GM18507 (cell line): ENCODE measurements at regions not wholly inside any gene's neighbourhood (a gene's known extent, or its start where the extent isn't known, plus 50 kb on each side); places are given as distances from the start of the nearest gene placed in this dataset.
"Not testable (repeated sequence)": the region's sequence is repeated elsewhere in the genome, so short reads cannot be mapped to it uniquely, and the experiment has no call there.

Experiments used
- DNase-seq: peaks from one replicate; pipeline ENCODE4 v3.0.0; 2011; ENCODE audit warnings: low read depth; ENCODE audit not compliant: insufficient read length; ENCODE audit errors: extremely low spot score
- FAIRE-seq: peaks from 2 replicates; lab custom pipeline; 2011; peaks lifted over from hg19 to GRCh38; lab: Jason Lieb, UNC

GRCh38 chr6:147935656-147936055 is 407.0 kb upstream of the SASH1 start:
- no peak for DNase-seq
- FAIRE-seq, result no peak

GRCh38 chr6:147936703-147937470 is 405.8 kb upstream of the SASH1 start:
- FAIRE-seq, result no peak
- no peak for DNase-seq

DNA sequence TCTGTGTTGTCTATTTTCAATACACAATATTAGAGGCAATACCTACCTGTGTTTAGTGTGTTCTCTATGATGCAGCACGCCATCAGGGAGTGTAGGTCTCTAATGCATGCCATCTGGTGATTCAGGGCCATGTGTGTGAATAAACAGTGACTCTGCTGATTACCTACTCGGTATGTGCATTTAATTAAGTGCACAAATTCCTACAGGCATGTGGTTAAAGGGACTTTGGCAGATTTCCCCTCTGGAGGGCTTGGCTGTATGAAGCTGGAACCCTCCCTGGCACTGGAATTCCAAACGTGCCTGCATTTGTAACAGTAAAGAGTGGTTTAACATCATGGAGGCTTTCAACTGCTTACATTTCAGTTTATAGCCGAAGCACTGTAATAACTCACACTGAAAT is 401.5 kb upstream of the SASH1 start:
- DNase-seq, result no peak
- no peak for FAIRE-seq

GRCh38 chr6:147942363-147942762 is 400.3 kb upstream of the SASH1 start:
- DNase-seq, result no peak
- FAIRE-seq, result no peak

DNA sequence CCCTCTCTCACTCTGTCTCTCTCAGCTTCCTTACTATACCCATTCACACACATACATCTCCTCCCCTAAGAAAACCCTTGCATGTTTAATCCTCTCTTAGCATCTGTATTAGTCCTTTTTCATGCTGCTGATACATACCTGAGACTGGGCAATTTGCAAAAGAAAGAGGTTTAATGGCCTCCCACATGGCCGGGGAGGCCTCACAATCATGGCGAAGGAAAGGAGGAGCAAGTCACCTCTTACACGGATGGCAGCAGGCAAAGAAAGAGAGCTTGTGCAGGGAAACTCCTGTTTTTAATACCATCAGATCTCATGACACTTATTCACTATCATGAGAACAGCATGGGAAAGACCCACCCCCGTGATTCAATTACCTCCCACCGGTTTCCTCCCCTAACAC is 398.5 kb upstream of the SASH1 start:
- FAIRE-seq, result no peak
- no peak for DNase-seq

DNA sequence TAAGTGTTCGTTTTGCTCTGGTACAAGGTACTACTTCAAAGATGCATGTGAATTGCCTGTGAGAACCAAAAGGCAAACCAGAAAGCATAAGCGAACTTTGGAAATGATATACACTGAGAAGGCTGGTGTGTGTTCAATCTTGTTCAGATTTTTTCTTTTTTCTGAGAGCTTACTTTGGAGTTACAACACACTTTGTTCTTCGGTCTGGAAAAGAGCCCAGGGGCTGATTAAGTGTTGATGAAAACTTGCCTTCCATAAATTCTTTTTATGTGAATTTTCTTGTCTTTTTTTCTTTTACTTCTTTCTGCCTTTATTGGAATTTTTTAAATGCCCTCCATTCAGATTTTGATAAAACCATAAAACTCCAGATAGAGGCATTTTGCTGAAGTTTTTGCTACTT is 395.1 kb upstream of the SASH1 start:
- no peak for FAIRE-seq
- no peak for DNase-seq

GRCh38 chr6:147949981-147950622 is 392.5 kb upstream of the SASH1 start:
- FAIRE-seq (no peak), DNase-seq (no peak)

GRCh38 chr6:147950623-147950987 is 392.0 kb upstream of the SASH1 start:
- FAIRE-seq (no peak), DNase-seq (no peak)

GRCh38 chr6:147951726-147952125 is 390.9 kb upstream of the SASH1 start:
- no peak for DNase-seq

GRCh38 chr6:147954938-147955337 is 387.7 kb upstream of the SASH1 start:
- DNase-seq (no peak), FAIRE-seq (no peak)

More at GRCh38 chr6:147951726-147952125, 390.9 kb upstream of the SASH1 start:
- FAIRE-seq, result no peak

- DNase-seq (no peak), FAIRE-seq (no peak)
Observed at GRCh38 chr6:147958683-147959082, 384.0 kb upstream of the SASH1 start.

DNA sequence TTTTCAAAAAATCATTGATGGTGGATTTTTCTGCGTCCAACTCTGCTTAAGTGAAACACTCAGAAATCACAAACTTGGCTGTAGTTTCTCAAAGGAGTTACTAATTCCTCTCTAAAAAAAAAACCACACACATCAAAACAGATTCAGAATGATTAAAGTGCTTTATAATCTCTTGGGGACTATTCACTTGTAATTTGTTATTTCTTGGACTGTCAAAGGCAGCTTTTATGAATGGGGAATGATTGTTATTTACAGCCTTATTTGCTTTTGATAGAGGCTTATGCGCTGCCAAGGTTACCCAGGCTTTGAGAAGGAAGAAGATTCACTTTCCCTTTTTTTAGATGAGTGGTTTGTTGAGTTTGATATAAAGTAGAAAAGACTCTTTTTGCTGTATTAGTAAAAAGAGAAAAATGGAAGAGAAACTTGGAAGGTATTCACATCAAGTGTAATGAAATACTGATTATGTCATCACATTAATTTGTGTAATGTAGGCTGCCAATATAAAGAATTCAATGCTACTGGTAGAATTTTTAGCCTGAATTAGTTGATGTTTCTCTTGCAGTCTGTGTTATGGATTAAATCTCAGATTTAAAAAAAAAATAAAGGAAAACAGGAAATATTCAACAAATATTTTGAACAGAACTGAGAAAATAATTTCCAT is 381.0 kb upstream of the SASH1 start:
- DNase-seq (no peak), FAIRE-seq (no peak)

DNA sequence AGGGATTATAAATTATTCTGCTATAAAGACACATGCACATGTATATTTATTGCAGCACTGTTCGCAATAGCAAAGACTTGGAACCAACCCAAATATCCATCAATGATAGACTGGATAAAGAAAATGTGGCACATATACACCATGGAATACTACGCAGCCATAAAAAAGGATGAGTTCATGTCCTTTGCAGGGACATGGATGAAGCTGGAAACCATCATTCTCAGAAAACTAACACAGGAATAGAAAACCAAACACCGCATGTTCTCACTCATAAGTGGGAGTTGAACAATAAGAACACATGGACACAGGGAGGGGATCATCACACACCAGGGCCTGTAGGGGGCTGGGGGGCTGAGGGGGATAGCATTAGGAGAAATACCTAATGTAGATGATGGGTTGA is 377.2 kb upstream of the SASH1 start:
- FAIRE-seq, DNase-seq: not testable (repeated sequence)

GRCh38 chr6:147970970-147971369 is 371.7 kb upstream of the SASH1 start:
- DNase-seq (no peak), FAIRE-seq (no peak)

DNA sequence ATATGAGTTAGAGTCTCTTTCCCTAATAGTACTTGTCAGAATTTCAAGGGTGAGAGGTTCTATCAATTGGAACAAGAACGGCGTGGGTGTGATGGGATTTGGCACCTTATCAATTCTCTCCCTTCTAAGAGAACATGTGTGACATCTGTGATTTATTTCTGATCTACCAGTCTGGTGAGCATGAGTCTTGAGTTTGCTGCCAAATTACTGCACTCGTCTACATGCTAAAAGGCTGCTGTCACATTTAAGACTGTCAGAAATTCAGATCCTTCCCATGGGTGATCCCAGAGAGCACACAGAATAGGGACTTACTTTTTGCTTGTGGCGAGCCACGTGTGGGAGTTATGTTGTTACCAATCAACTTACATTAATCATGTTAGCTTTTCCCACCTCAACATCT is 370.2 kb upstream of the SASH1 start:
- FAIRE-seq, result no peak
- no peak for DNase-seq

- FAIRE-seq (no peak), DNase-seq (no peak)
Observed at GRCh38 chr6:147973806-147974205, 368.8 kb upstream of the SASH1 start.

DNA sequence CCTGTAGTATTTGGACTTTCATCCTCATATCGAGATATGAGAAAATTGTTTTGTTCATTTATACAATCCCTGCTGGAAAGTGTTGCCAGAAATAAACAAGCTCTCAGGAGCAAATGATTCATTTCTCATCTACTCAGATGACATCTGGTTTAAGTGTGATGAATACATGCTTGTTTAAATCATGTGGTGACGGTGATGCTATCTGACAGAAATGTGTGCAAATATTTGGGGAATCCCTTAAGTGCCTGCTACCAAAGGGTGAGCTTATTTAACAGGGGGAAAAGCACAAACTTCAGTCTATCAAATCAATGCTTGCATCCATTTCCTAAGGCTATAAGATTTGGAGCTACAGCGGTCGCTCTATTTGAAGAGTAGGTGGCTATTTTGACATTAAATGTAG is 368.3 kb upstream of the SASH1 start:
- DNase-seq (no peak), FAIRE-seq (no peak)

GRCh38 chr6:147977851-147978465 is 364.7 kb upstream of the SASH1 start:
- FAIRE-seq, result no peak
- no peak for DNase-seq

GRCh38 chr6:147979966-147980365 is 362.7 kb upstream of the SASH1 start:
- FAIRE-seq, result no peak
- DNase-seq, result no peak

GRCh38 chr6:147983581-147984366 is 358.9 kb upstream of the SASH1 start:
- FAIRE-seq (no peak), DNase-seq (no peak)
